ENCODE measurements at regions not wholly inside any gene's neighbourhood (a gene's known extent, or its start where the extent isn't known, plus 50 kb on each side); places are given as distances from the start of the nearest gene placed in this dataset.

GRCh38 chr11:112630496-112630895 is 330.7 kb upstream of the NCAM1 start:
- no peak for TF ChIP-seq CTCF (IDR thresholded peaks at IDR 0.05)
- H3K36me3 ChIP-seq (ENCODE audit: control insufficient read depth, insufficient read depth, low read length) = no peaks in the 10 kb centered on the region
- H3K27me3 Mint-ChIP-seq (ENCODE audit: low read depth in 2 of 2) = peaks cover 14 to 66% of the 10 kb centered on the region in 2 donors

GRCh38 chr11:112631333-112631732 is 329.9 kb upstream of the NCAM1 start:
- H3K4me3 ChIP-seq (ENCODE audit: low read length) = no peak overlapping the region
- no peaks in the 10 kb centered on the region for H3K4me1 ChIP-seq (ENCODE audit: control insufficient read depth, insufficient read depth, low read length)
- no peak overlapping the region for H3K27ac Mint-ChIP-seq
- no peak overlapping the region for H3K27ac ChIP-seq (ENCODE audit: low read length)
- H3K36me3 Mint-ChIP-seq = no peaks in the 10 kb centered on the region
- ATAC-seq (no peak), DNase-seq (no peak)
- intact Hi-C loops (cut with micrococcal nuclease) = no loop called here
- H3K4me1 Mint-ChIP-seq = no peaks in the 10 kb centered on the region
- peaks cover 5% of the 10 kb centered on the region for H3K27me3 ChIP-seq (ENCODE audit: control insufficient read depth, insufficient read depth, low read length)
- no peaks in the 10 kb centered on the region for H3K36me3 ChIP-seq (ENCODE audit: control insufficient read depth, insufficient read depth, low read length)
- H3K27me3 Mint-ChIP-seq (ENCODE audit: low read depth in 2 of 2) = peaks cover 14 to 67% of the 10 kb centered on the region in 2 donors
- H3K9me3 Mint-ChIP-seq = no peaks in the 10 kb centered on the region
- no peak overlapping the region for H3K4me3 Mint-ChIP-seq
- no peak for TF ChIP-seq CTCF (IDR thresholded peaks at IDR 0.05)
- no peaks in the 10 kb centered on the region for H3K9me3 ChIP-seq (ENCODE audit: control insufficient read depth, insufficient read depth, low read length)

More at GRCh38 chr11:112630496-112630895, 330.7 kb upstream of the NCAM1 start:
- DNase-seq (no peak), ATAC-seq (no peak)
- WGBS (ENCODE audit: insufficient coverage) = 94% methylated on average over 2 of the region's 2 CpGs
- H3K4me3 ChIP-seq (ENCODE audit: low read length) = no peak overlapping the region
- intact Hi-C loops (cut with micrococcal nuclease) = no loop called here
- Mint-ChIP-seq H3K27ac (no peak overlapping the region), H3K4me3 (no peak overlapping the region), H3K9me3 (no peaks in the 10 kb centered on the region), H3K4me1 (no peaks in the 10 kb centered on the region), H3K36me3 (no peaks in the 10 kb centered on the region)
- H3K4me1 ChIP-seq (ENCODE audit: control insufficient read depth, insufficient read depth, low read length) = no peaks in the 10 kb centered on the region
- H3K27me3 ChIP-seq (ENCODE audit: control insufficient read depth, insufficient read depth, low read length) = peaks cover 3% of the 10 kb centered on the region
- no peak overlapping the region for H3K27ac ChIP-seq (ENCODE audit: low read length)
- no peaks in the 10 kb centered on the region for H3K9me3 ChIP-seq (ENCODE audit: control insufficient read depth, insufficient read depth, low read length)

- Mint-ChIP-seq H3K27ac (no peak overlapping the region), H3K4me3 (no peak overlapping the region), H3K36me3 (no peaks in the 10 kb centered on the region), H3K4me1 (no peaks in the 10 kb centered on the region), H3K9me3 (no peaks in the 10 kb centered on the region), H3K27me3 (ENCODE audit: low read depth in 2 of 2) (peaks cover 16 to 74% of the 10 kb centered on the region in 2 donors)
- ATAC-seq = no peak
- intact Hi-C loops (cut with micrococcal nuclease) = no loop called here
- H3K36me3 ChIP-seq (ENCODE audit: control insufficient read depth, insufficient read depth, low read length) = no peaks in the 10 kb centered on the region
- H3K27me3 ChIP-seq (ENCODE audit: control insufficient read depth, insufficient read depth, low read length) = peaks cover 8% of the 10 kb centered on the region
- H3K4me1 ChIP-seq (ENCODE audit: control insufficient read depth, insufficient read depth, low read length) = no peaks in the 10 kb centered on the region
- no peak for TF ChIP-seq CTCF (IDR thresholded peaks at IDR 0.05)
- 71% methylated on average over 5 of the region's 5 CpGs for WGBS (ENCODE audit: insufficient coverage)
- no peak for DNase-seq
- no peaks in the 10 kb centered on the region for H3K9me3 ChIP-seq (ENCODE audit: control insufficient read depth, insufficient read depth, low read length)
- H3K4me3 ChIP-seq (ENCODE audit: low read length) = no peak overlapping the region
- H3K27ac ChIP-seq (ENCODE audit: low read length) = no peak overlapping the region
Measured at GRCh38 chr11:112632866-112633505, 328.2 kb upstream of the NCAM1 start.

- no peaks in the 10 kb centered on the region for H3K36me3 ChIP-seq (ENCODE audit: control insufficient read depth, insufficient read depth, low read length)
- no peaks in the 10 kb centered on the region for H3K9me3 Mint-ChIP-seq
- peaks cover 3% of the 10 kb centered on the region for H3K36me3 Mint-ChIP-seq
- no peak for DNase-seq
- intact Hi-C loops (cut with micrococcal nuclease) = no loop called here
- 60% methylated on average over 6 of the region's 6 CpGs for WGBS (ENCODE audit: insufficient coverage)
- no peak for TF ChIP-seq CTCF (IDR thresholded peaks at IDR 0.05)
- H3K4me3 Mint-ChIP-seq = no peak overlapping the region
- H3K4me1 Mint-ChIP-seq = no peaks in the 10 kb centered on the region
- no peak overlapping the region for H3K4me3 ChIP-seq (ENCODE audit: low read length)
- no peaks in the 10 kb centered on the region for H3K4me1 ChIP-seq (ENCODE audit: control insufficient read depth, insufficient read depth, low read length)
- ATAC-seq = no peak
- H3K27me3 Mint-ChIP-seq (ENCODE audit: low read depth in 2 of 2) = peaks cover 22 to 84% of the 10 kb centered on the region in 2 donors
- no peaks in the 10 kb centered on the region for H3K9me3 ChIP-seq (ENCODE audit: control insufficient read depth, insufficient read depth, low read length)
- no peak overlapping the region for H3K27ac Mint-ChIP-seq
- H3K27ac ChIP-seq (ENCODE audit: low read length) = no peak overlapping the region
- peaks cover 11% of the 10 kb centered on the region for H3K27me3 ChIP-seq (ENCODE audit: control insufficient read depth, insufficient read depth, low read length)
Measured at GRCh38 chr11:112634551-112634950, 326.7 kb upstream of the NCAM1 start.

Data from natural killer cell (primary cell).